Fibroblast of peridontal ligament (primary cell): ENCODE measurements at regions not wholly inside any gene's neighbourhood (a gene's known extent, or its start where the extent isn't known, plus 50 kb on each side); places are given as distances from the start of the nearest gene placed in this dataset.
"Not testable (repeated sequence)": the region's sequence is repeated elsewhere in the genome, so short reads cannot be mapped to it uniquely, and the experiment has no call there.

Experiments used
- DNase-seq: peaks from one replicate; pipeline ENCODE4 v3.0.0-alpha.2; 2010; ENCODE audit errors: extremely low read depth

DNA sequence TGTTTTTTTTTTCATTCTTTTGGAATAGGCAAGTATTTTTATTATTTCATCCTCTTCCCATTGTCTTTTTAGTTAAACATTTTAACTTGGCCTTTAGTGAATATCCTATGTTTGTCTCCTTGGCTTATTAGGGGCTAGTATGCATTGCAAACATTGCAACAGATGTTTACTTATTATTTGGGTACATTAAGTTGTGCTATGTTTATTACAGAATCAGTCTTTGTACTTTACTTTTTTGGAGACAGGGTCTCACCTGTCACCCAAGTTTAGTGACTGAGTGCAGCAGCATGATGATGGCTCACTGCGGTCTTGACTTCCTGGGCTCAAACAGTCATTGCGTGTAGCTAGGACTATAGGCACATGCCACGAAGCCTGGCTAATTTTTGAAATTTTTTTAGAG lies 51.1 kb upstream of the NUDT6 start:
- no peak for DNase-seq

DNA sequence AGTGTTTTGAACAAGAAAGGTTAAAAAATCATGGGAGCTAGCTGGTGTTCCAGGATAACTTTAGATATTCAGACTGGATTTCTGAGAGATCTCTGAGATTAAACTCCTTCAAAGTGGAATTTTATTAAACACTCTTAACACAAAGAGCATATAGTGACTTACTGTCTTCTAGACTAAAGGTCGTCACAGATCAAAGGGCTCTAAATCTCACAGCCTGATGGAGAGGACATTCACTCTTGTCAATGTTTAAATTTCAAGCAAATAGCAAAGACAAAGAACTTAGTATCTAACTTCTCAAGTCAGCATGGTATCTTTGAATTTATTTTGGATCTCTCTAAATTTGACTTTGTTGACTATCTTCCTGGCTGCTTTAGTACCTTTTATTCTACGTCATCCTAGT lies 53.7 kb upstream of the NUDT6 start:
- no peak for DNase-seq

DNA sequence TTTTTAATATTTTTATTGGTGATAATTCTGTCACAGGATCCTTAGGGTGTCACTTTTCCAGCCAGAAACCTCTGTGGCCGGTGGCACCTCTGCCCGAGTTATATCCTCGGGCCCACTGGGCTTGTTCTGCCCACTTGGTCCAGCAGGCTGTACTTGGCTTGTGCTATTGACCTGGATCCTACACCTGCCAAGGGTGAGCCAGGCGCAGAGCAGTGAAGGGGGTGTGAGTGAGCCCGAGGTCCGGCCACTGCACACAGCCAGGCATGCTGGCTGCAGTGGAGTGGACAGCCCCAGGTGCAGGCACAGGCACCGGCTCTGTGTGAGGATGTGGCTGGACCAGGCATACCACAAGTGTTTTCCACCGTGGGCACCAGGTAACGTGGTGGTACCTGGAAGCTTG lies 54.7 kb upstream of the NUDT6 start:
- no peak for DNase-seq

DNA sequence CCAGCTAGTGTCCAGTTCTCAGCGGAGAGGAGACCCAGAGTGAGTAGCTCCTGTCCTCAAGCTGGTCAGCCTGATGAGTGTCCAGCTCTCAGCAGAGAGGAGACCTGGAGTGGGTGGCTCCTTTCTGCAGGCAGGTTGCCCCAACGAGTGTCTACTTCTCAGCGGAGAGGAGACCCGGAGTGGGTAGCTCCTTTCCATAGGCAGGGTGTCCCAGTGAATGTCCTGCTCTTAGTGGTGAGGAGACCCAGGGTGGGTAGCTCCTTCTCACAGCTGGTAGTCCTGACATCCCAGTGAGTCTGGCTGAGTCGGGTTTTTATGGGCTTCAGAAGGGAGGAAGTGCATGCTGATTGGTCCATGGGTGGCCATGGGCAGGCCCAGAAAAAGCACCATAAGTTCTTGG lies 55.7 kb upstream of the NUDT6 start:
- no peak for DNase-seq

DNA sequence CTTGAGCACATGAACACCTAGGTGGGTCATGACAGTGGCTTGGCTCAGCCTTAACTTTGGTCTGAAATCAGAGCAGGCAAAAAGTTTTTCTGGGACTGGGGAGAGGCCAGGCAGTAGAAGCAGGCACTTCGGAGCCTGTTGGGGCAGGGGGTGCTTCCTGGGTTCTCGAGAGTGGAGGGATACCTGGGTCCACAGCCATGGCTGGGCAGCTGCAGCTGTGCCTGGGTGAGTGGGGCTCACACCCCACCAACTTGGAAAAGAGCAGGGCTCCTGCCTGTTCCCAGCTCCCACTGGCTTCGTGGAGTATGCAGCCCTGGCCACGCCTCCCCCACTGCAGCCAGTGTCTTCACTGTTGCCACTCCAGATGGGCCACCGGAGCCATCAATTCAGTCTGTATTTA lies 56.4 kb upstream of the NUDT6 start:
- no peak for DNase-seq

DNA sequence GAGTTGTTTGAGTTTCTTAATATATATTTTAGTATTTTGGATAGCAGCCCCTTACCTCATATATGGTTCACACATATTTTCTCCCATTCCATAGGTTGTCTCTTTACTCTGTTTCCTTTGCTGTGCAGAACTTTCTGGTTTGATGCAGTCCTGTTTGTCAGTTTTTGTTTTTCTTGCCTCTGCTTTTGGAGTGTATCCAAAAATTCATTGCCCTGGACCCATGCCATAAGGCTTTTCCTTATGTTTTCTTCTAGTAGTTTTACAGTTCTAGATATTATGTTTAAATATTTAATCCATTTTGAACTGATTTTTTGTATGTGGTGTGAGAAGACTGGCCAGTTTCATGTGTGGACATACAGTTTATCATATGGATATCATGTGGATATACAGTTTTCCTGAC lies 58.5 kb upstream of the NUDT6 start:
- peak; percentile 7 for DNase-seq

DNA sequence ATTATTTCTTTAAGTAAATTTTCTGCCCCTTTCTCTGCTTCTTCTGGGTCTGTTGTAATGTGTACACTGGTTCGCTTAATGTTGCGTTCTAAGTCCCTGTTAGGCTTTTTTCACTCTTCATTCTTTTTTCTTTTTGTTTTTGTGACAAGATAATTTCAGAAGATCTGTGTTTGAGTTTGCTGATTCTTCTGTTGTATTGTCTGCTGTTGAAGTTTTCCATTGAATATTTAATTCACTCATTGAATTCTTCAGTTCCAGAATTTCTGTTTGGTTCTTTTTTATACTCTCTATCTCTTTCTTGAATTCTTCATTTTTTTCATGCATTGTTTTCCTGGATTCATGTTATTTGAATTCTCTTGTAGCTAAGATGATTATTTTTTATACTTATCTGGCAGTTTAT lies 66.3 kb upstream of the NUDT6 start:
- DNase-seq: no peak

DNA sequence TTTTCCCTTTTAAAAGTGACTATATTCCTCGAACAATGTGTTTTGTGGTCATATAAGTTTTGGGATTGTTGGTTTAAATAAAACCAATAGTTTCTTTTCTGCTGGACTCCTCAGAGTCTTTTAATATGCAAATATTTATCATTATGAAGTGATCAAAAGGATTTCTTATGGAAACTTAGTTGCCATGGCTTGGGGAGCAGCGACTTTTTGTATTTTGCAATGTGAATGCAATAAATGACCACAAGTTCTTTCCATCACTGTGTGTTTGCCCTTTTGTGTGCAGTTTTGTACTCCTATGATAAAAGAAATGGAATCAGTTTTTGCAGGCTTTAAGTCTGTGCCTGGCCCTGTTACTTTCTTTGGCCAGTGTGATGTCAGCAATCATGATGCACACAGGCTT lies 68.5 kb upstream of the NUDT6 start:
- DNase-seq: no peak

DNA sequence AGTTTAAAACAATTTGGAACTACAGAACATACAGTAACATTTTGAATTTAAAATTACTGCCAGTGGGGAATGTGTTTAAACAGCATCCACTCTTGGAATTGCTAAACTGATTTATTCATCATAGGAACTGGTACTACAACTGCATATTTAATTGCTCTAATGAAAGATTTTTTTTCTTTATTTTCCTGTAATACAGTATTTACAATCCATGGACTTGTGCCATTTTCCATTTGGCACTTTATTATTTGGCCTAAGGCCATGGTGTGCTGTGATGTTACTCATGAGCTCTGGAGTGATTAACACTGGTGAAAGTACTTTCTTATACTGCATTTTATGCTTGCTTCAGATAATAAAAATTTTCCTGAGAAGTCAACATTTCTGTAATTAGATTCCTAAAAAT lies 69.7 kb upstream of the NUDT6 start:
- peak; percentile 13 for DNase-seq

DNA sequence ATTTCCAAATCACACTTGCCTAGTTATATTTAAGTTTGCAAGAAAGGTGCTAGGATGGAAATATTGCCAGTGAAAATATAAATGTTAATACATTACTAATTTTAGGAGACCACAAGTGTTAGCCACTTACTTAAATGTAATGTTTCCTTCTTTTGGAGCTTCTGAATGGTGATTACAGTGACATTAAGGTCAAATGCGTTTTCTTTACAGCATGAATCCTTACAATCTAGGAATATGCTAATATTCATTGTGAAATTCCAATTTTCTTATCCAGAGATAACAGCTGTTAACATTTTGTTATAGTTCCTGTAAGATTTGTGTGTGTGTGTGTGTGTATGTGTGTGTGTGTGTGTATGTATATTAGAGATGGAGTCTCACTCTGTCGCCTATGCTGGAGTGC lies 70.2 kb upstream of the NUDT6 start:
- no peak for DNase-seq

DNA sequence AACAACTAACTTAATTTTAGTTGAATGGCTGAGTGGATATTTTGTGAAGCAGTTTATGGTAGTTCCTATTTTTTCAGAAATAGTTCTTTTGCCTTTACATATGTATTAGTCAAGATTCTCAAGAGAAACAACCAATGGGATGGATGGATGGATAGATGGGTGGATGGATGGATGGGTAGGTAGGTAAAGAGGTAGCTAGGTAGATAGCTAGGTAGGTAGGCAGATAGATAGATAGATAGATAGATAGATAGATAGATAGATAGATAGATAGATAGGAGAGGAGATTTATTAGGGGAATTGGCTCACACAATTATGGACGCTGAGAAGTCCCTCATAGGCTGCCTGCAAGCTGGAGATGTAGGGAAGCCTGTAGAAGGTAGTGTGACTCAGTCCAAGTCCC lies 74.0 kb upstream of the NUDT6 start:
- no peak for DNase-seq

DNA sequence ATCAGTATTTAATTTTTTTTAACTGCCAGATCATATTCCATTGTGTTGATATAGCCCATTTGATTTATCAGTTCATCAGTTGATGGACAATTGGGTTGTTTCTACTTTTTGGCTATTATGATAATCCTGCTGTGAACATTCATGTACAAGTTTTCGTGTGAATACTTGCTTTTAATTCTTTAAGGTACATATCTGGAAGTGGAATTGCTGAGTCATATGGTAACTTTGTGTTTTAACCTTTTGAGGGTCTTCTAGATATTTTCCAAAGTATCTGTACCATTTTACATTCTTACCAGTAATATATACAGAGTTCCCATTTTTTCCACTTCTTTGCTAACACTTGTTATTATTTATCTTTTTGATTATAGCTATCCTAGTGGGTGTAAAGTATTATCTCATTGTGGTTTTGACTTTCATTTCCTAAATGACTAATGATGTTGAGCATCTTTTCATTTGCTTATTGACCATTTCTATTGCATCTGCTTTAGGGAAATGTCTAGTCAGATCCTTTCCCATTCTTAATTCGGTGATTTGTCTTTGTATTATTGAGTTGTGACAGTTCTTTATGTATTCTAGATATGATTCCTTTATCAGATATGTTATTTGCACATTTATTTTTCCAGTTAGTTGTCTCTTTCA lies 75.2 kb upstream of the NUDT6 start:
- no peak for DNase-seq

DNA sequence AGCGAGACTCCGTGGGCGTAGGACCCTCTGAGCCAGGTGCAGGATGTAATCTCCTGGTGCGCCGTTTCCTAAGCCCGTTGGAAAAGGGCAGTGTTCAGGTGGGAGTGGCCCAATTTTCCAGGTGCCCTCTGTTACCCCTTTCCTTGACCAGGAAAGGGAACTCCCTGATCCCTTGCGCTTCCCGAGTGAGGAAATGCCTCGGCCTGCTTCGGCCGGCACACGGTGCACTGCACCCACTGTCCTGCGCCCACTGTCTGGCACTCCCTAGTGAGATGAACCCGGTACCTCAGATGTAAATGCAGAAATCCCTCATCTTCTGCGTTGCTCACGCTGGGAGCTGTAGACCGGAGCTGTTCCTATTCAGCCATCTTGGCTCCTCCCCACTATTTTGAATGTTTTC lies 81.7 kb upstream of the NUDT6 start:
- DNase-seq: not testable (repeated sequence)

DNA sequence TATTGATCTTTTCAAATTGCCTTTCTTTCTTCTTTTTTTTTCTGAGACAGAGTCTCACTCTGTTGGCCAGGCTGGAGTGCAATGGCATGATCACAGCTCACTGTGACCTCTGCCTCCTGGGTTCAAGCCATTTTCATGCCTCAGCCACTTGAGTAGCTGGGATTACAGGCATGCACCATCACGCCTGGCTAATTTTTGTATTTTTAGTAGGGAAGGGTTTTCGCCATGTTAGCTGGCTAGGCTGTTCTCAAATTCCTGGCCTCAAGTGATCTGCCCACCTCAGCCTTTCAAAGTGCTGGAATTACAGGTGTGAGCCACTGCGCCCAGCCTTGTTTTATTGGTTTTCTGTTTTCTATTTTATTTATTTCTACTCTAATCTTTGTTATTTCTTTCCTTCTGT lies 82.7 kb upstream of the NUDT6 start:
- not testable (repeated sequence) for DNase-seq

DNA sequence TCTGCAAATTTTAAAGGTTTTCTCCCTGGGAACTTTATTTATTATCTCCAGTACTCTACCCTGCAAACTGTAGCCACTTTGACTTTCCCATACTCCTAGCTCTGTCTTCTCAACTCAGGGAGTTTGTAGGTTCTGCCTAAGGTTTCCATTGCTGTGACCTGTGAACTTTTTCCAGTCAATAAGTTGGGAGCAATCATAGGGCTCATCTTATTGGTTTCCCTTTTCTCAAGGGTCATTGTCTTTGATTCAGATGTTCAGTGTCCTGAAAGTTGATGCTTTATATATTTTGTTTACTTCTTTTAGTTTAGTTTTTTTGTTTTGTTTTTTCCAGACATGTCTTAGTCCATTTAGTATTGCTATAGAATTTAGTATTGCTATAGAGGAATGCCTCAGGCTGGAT lies 85.3 kb upstream of the NUDT6 start:
- no peak for DNase-seq

DNA sequence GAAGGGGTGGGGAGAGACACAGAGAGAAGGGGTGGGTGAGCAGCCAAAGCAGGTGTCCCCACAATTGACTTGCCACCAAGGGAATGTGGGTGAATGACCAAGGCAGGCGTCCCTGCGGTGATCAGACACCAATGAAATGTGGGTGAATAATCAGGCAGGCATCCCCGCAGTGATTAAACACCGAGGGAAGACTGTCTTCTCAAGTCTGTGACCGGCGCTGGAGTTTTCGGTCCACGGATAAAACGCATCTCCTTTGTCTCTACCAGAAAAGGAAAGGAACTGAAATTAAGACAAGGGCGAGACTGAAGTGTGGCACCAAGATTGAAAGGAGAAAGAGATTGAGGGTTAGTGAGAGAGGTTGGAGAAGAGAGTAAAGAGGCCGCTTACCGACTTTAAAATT lies 90.0 kb upstream of the NUDT6 start:
- DNase-seq: not testable (repeated sequence)

DNA sequence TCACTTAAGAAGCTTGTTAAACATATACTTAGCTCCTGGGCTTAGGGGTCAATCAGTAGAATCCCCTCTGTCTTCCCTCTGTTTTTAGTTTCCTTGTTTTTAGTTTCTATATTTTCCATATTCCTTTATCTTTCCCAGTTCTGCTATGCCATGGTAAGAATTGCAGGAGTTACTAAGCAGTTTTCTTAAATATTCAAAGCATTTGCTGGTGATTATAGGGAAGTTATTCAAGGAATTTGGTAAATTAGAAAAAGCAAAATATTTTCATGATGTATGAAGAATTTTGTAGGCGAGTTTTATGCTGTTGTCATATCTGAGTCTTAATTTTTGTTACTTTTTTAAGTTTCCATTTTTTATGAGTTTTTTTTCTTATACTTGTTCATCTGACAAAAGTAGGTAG lies 91.6 kb upstream of the NUDT6 start:
- DNase-seq: peak; percentile 45

DNA sequence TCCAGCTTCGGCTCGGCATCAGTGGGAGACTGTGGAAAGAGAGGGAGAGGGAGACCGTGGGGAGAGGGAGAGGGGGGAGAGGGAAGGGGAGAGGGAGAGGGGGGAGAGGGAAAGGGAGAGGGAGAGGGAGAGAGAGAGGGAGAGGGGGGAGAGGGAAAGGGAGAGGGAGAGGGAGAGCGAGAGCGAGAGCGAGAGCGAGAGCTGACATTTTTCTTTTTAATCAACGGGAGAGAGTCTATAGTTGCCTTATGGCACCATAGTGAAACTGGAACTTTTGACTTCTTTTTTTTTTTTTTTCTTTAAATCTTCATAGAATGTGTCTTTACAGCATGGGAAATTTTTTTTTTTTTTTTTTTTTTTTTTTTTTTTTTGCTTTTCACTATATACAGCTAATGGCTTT lies 94.7 kb upstream of the NUDT6 start:
- DNase-seq: no peak

DNA sequence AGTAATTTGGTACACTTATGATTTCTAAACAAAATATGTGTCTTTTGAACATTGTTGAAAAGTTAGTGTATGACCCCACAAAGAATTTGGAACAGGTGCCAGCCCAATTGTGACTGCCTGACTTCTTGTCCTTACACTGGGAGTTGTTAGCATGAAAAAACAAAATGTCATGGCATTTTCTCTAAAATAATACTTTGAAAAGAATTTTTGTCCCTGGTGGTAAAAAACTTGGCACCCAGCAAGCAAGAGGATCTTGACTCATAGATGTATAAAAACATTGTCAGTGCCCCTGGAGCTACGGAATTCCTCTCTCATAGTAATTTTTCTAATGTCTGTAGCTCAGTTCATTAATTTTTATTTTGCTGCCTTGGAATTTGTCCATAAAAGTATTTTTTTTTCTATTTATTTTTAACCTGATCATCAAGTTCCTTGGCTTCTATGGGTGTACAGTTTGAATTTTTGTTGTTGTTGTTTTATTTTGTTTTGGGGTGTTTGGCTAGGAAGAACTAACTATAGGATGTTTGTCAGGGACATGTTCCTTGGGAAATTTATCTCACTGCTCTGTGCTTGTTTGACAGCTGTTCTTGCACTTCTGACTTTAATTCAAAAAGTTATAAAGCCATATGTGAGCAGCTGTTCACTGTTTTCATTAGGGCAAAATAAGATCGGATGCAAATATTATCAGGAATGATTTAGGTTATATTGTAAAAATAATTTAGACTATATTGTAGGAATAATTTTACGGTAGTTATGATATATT lies 95.4 kb upstream of the NUDT6 start:
- DNase-seq: peak; percentile 60

DNA sequence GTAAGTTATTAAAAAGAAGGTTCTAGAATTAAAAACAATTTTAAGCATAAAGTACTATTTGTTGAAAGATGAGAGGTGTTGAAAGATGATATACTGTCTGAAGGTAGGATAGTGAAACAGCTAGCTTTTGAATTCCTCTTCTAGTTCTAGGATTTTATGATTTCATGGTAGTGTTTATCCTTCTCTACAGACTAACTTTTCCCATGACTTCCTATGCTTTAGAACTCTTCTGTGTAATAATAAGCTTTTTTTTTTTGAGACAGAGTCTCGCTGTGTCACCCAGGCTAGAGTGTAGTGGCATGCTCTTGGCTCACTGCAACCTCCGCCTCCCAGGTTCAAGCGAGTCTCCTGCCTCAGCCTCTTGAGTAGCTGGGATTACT lies 96.0 kb upstream of the NUDT6 start:
- no peak for DNase-seq

DNA sequence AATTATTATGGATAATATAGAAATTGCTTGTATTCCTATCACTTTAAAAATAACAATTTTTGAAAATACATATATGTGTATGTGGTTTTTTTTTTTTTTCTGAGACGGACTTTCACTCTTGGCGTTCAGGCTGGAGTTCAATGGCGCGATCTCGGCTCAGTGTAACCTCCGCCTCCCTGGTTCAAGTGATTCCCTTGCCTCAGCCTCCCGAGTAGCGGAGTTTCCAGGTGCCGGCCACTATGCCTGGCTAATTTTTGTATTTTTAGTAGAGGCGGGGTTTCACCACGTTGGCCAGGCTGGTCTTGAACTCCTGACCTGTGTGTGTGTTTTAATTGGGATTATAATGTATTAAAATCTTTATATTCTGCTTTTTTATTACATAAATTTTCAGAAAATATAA lies 97.9 kb upstream of the NUDT6 start:
- no peak for DNase-seq

DNA sequence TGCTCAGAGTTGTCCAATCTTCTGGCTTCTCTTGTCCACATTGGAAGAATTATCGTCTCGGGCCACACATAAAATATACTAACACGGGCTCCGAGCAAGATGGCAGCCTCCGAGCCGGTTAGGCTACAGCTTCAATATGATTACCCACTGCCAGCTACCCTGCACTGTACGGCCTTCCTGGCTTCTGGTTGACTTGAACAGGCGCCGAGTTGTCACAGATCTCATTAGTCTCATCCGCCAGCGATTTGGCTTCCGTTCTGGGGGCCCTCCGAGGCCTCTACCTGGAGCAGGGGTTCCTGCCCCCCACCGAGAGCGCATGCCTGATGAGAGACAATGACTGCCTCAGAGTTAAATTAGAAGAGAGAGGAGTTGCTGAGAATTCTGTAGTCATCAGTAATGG lies 101.2 kb upstream of the NUDT6 start:
- no peak for DNase-seq

DNA sequence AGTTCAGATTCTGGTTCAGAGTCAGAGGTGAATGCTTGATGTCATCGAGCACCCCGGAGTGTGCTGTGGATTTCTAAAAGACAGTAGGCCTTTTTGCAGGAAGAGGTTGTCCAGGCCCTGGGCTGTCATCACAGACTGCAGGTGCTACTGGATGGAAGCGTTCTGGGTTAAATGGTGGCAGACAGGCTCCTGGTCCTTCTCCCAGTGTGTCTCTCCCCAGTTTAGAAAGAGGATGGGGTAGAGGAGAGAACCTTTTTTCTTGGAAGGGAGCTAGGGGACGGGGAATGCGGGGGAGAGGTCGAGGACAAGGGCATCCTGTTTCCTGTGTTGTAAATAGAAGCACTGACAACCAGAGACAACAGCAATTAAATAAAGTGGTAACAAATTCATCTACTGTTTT lies 102.3 kb upstream of the NUDT6 start:
- no peak for DNase-seq

DNA sequence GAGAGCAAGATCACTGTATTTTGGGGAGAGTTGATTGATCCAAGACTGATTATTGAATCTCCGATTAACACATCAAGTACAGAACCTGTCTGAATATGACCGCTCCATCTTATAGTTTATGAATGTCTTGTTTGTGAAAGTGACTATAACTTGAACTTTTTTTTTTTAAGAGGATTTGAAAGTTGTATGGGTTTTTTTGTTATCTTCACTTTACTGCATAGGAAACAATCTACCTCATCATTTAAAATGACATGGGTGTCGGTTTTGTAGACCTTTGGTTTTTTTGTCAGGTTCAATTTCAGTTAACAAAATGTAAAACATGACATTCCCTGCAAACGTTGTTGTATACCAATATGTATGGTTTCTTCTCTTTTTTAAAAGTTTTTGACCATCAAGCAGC lies 103.0 kb upstream of the NUDT6 start:
- no peak for DNase-seq
